ENCODE measurements at regions not wholly inside any gene's neighbourhood (a gene's known extent, or its start where the extent isn't known, plus 50 kb on each side); places are given as distances from the start of the nearest gene placed in this dataset.

GRCh38 chr3:35486295-35486694 is 153.0 kb upstream of the ARPP21 start:
- TF ChIP-seq CTCF (IDR thresholded peaks at IDR 0.05) (no peak), EZH2 (IDR thresholded peaks at IDR 0.05; ENCODE audit: borderline replicate concordance, insufficient read depth, low read depth, low read length, poor library complexity, severe bottlenecking) (no peak)
